HG02981 (cell line): ENCODE measurements at regions not wholly inside any gene's neighbourhood (a gene's known extent, or its start where the extent isn't known, plus 50 kb on each side); places are given as distances from the start of the nearest gene placed in this dataset.

Source experiments
- ATAC-seq: cut with Tn5 transposase; IDR thresholded peaks from one replicate; pipeline ENCODE4 v1.9.1; 2021; ENCODE audit warnings: mild to moderate bottlenecking, moderate library complexity; ENCODE audit not compliant: unreplicated experiment

- no peak for ATAC-seq
These were observed 171.6 kb upstream of the SATB2 start for GRCh38 chr2:199629301-199629700.

GRCh38 chr2:199627417-199627816, 169.7 kb upstream of the SATB2 start:
- no peak for ATAC-seq

GRCh38 chr2:199624958-199625357, 167.2 kb upstream of the SATB2 start:
- no peak for ATAC-seq

GRCh38 chr2:199612509-199613130, 154.9 kb upstream of the SATB2 start:
- ATAC-seq: no peak

- ATAC-seq: no peak
These were observed 150.2 kb upstream of the SATB2 start for GRCh38 chr2:199607914-199608313.

- ATAC-seq: no peak
These were observed 148.5 kb upstream of the SATB2 start for GRCh38 chr2:199606193-199606780.

GRCh38 chr2:199603721-199604291, 146.1 kb upstream of the SATB2 start:
- no peak for ATAC-seq

- ATAC-seq: no peak
These were observed 145.4 kb upstream of the SATB2 start for GRCh38 chr2:199602896-199603717.

GRCh38 chr2:199602271-199602895, 144.6 kb upstream of the SATB2 start:
- peak; percentile 56 for ATAC-seq

- no peak for ATAC-seq
These were observed 138.8 kb upstream of the SATB2 start for GRCh38 chr2:199596549-199596948.

- ATAC-seq: no peak
These were observed 136.7 kb upstream of the SATB2 start for GRCh38 chr2:199594443-199594842.

- no peak for ATAC-seq
These were observed 134.1 kb upstream of the SATB2 start for GRCh38 chr2:199591826-199592225.

GRCh38 chr2:199590321-199591203, 132.8 kb upstream of the SATB2 start:
- ATAC-seq: no peak

GRCh38 chr2:199589306-199589705, 131.6 kb upstream of the SATB2 start:
- no peak for ATAC-seq

GRCh38 chr2:199588054-199588453, 130.3 kb upstream of the SATB2 start:
- ATAC-seq: no peak

GRCh38 chr2:199586646-199587045, 128.9 kb upstream of the SATB2 start:
- ATAC-seq: no peak

- ATAC-seq: no peak
These were observed 125.9 kb upstream of the SATB2 start for GRCh38 chr2:199583676-199584075.

GRCh38 chr2:199581935-199582360, 124.2 kb upstream of the SATB2 start:
- ATAC-seq: no peak

- no peak for ATAC-seq
These were observed 123.7 kb upstream of the SATB2 start for GRCh38 chr2:199581408-199581807.

- ATAC-seq: no peak
These were observed 117.7 kb upstream of the SATB2 start for GRCh38 chr2:199575416-199575815.
